NT2/D1 (cell line): ENCODE measurements at regions not wholly inside any gene's neighbourhood (a gene's known extent, or its start where the extent isn't known, plus 50 kb on each side); places are given as distances from the start of the nearest gene placed in this dataset.

Experiments used
- DNase-seq: peaks from one replicate; pipeline ENCODE4 v3.0.0-alpha.2; 2011; ENCODE audit warnings: low read depth, low spot score
- H3K27me3 ChIP-seq: 2 replicates; pipeline ENCODE4 v1.6.0; 2011; ENCODE audit warnings: mild to moderate bottlenecking; ENCODE audit not compliant: insufficient read length, insufficient read depth
- H3K36me3 ChIP-seq: 2 replicates; pipeline ENCODE4 v1.6.1; 2011; ENCODE audit warnings: mild to moderate bottlenecking, low read length, mixed read lengths; ENCODE audit not compliant: insufficient read depth, insufficient read length
- H3K4me1 ChIP-seq: 2 replicates; pipeline ENCODE4 v1.5.1; 2011; ENCODE audit not compliant: insufficient read depth, insufficient read length
- H3K4me3 ChIP-seq: 2 replicates; pipeline ENCODE4 v1.5.1; 2011; ENCODE audit warnings: low read depth; ENCODE audit not compliant: insufficient read length
- H3K9ac ChIP-seq: 2 replicates; pipeline ENCODE4 v1.6.0; 2011; ENCODE audit warnings: low read depth; ENCODE audit not compliant: insufficient read length
- H3K9me3 ChIP-seq: 2 replicates; pipeline ENCODE4 v1.5.1; 2011; ENCODE audit warnings: mild to moderate bottlenecking, low read length; ENCODE audit not compliant: insufficient read depth
- SUZ12 ChIP-seq: IDR thresholded peaks from 2 replicates; pipeline ENCODE4 v1.6.1; 2011; ENCODE audit not compliant: insufficient read length, insufficient read depth; ENCODE audit errors: extremely low read depth
- YY1 ChIP-seq: IDR thresholded peaks from 2 replicates; pipeline ENCODE4 v1.6.1; 2011; ENCODE audit not compliant: insufficient read length, insufficient read depth
- ZNF274 ChIP-seq: IDR thresholded peaks from 2 replicates; pipeline ENCODE4 v1.6.1; 2011; ENCODE audit warnings: mild to moderate bottlenecking, low read depth, low read length

DNA sequence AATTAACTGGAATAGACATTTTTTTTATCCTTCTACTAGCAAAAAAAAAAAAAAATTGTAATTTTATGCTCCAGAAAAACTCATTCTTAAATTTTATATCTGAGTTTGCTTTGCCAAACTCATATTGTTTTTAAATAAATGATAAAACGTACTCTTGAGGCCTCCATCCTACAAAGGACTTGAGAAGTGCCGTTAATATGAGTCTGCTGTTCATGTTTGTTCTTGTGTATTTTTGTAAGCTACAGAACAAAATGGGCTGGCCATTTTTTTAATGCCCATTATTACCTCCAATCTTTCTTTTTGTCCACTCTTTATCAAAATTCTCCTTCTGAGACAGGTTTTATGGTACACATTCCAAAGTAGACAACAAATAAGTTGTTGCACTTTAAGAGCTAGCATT, 643.5 kb upstream of the SOX9 start:
- no peak overlapping the region for H3K9ac ChIP-seq
- H3K4me1 ChIP-seq, result no peaks in the 10 kb centered on the region
- no peaks in the 10 kb centered on the region for H3K27me3 ChIP-seq
- H3K9me3 ChIP-seq, result no peaks in the 10 kb centered on the region
- DNase-seq, result no peak
- no peaks in the 10 kb centered on the region for H3K36me3 ChIP-seq
- no peak overlapping the region for H3K4me3 ChIP-seq
- TF ChIP-seq YY1, result no peak
- no peak for TF ChIP-seq ZNF274
- no peak for TF ChIP-seq SUZ12

DNA sequence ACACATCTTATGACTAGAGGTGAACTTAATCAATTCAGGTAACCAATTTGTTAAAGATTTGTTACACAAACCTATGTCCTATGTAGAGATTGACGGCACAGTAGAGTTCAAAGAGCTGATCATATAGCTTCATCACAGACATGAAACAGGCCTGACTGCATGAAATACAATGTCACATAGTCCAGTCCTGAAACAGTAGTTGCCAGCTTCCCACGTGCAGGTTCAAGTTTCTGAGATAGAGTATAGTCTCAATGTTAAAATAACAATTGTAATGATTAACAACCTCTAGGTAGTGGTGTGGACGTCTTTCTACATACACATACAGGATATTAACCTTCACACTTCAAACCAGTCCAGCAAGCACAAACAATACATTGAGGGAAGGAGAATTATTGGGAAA, 640.7 kb upstream of the SOX9 start:
- Histone ChIP-seq H3K4me3 (no peak overlapping the region), H3K36me3 (no peaks in the 10 kb centered on the region), H3K9ac (no peak overlapping the region), H3K9me3 (no peaks in the 10 kb centered on the region), H3K4me1 (no peaks in the 10 kb centered on the region), H3K27me3 (no peaks in the 10 kb centered on the region)
- no peak for DNase-seq
- TF ChIP-seq ZNF274, result no peak
- TF ChIP-seq YY1, result no peak
- no peak for TF ChIP-seq SUZ12

DNA sequence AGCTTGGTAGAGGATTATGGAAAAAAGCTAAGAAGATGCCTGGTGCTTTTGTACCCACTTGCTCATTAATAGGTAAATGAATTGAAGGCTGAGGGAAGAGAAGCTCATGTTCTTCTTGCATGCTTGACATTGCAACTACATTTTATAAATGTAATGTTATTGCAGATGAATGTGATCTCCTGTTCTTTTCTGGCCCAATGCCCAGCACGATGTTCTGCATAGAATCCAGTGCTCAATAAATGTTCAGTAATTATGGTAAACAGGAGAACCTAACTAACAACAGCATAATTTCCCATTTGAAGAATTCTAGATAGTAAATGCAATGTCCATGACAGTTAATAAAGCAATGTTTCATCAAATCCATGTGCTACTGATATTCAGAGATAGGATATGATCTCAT, 638.2 kb upstream of the SOX9 start:
- DNase-seq, result no peak
- H3K4me1 ChIP-seq, result no peaks in the 10 kb centered on the region
- no peaks in the 10 kb centered on the region for H3K27me3 ChIP-seq
- H3K9me3 ChIP-seq, result no peaks in the 10 kb centered on the region
- H3K9ac ChIP-seq, result no peak overlapping the region
- TF ChIP-seq SUZ12 (no peak), YY1 (no peak), ZNF274 (no peak)
- H3K4me3 ChIP-seq, result no peak overlapping the region
- no peaks in the 10 kb centered on the region for H3K36me3 ChIP-seq

DNA sequence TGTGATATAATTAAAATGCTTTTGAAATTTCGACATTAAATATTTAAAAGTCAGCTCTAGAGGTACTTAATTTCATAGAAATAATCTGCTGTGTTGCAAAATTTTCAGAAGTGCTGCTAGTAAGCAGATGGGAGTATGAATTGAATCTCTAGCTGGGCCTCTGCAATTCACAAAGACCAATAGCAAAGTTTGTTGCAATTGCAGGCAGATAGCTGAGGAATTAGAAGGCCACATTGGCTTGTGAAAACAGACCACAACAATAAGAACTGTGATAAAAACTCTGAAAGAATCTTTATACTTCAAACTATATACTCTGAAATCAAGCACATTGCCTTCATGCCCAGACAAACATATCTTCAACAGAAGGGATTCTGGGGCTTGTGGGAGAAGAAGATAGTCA, 636.3 kb upstream of the SOX9 start:
- no peak overlapping the region for H3K4me3 ChIP-seq
- no peaks in the 10 kb centered on the region for H3K4me1 ChIP-seq
- H3K9ac ChIP-seq, result no peak overlapping the region
- TF ChIP-seq ZNF274 (no peak), SUZ12 (no peak), YY1 (no peak)
- DNase-seq, result no peak
- no peaks in the 10 kb centered on the region for H3K9me3 ChIP-seq
- H3K27me3 ChIP-seq, result no peaks in the 10 kb centered on the region
- no peaks in the 10 kb centered on the region for H3K36me3 ChIP-seq

DNA sequence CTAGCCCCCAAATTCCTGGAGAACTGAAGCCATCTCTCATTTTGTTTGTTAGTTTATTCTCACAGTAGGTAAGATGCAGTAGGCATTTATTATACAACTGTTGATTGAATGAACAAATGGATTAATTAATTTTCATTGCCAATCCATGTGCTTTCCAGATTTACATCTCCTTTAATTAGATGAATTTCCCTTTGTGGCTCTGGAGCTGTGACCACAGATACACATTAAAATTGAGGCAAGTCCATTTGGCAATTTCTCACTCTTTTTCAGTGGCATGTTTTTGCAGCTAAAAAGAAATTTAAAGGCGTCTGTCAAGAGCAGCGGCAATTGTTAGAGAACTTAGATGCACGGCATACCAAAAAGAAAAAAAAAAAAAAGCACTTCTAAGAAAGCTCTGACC, 635.4 kb upstream of the SOX9 start:
- Histone ChIP-seq H3K9ac (no peak overlapping the region), H3K9me3 (no peaks in the 10 kb centered on the region), H3K4me3 (no peak overlapping the region), H3K4me1 (no peaks in the 10 kb centered on the region), H3K36me3 (no peaks in the 10 kb centered on the region), H3K27me3 (no peaks in the 10 kb centered on the region)
- TF ChIP-seq ZNF274, result no peak
- no peak for TF ChIP-seq SUZ12
- TF ChIP-seq YY1, result no peak
- DNase-seq, result no peak

DNA sequence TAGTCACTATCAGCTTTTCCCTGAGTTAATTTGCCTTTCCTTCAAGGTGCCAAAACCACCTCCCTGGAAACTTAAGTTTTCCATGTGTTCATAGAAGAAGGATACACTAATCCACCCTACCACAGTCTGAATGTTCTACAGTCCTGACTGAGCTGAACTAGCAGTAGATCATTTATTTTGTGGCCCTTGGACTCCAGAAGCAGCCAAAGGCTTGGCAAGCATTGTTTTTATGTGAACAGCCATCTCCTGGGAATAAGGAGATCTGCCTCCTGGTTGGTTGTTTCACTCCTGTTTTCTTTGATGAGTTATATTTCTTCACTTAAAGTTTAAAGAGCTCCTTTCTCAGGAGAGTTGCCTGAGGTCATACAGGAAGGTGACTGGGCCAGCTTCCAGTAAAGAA, 634.6 kb upstream of the SOX9 start:
- no peak for DNase-seq
- Histone ChIP-seq H3K9me3 (no peaks in the 10 kb centered on the region), H3K4me1 (no peaks in the 10 kb centered on the region), H3K4me3 (no peak overlapping the region), H3K36me3 (no peaks in the 10 kb centered on the region), H3K9ac (no peak overlapping the region), H3K27me3 (no peaks in the 10 kb centered on the region)
- TF ChIP-seq SUZ12, result no peak
- no peak for TF ChIP-seq YY1
- no peak for TF ChIP-seq ZNF274

DNA sequence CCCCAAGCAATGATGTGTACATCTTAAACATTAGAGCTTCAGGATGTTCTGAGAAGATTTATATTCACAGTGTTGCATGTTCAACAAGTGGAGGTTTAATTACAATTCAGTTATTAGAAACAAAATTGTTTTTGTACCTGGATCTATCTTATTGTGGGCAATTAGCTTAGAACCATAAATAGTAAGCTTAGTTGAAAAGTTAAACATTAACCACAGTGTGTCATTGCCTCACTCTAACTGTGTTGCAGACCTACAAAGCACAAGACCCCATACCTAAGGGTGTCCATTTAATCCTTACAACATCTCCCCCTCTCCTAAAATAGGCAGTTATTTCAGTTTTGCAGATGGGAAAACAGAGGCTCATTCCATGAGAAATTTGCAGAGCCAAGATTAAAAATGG, 632.0 kb upstream of the SOX9 start:
- Histone ChIP-seq H3K27me3 (no peaks in the 10 kb centered on the region), H3K4me3 (no peak overlapping the region), H3K4me1 (no peaks in the 10 kb centered on the region), H3K36me3 (no peaks in the 10 kb centered on the region), H3K9me3 (no peaks in the 10 kb centered on the region), H3K9ac (no peak overlapping the region)
- TF ChIP-seq ZNF274, result no peak
- no peak for TF ChIP-seq SUZ12
- no peak for TF ChIP-seq YY1
- no peak for DNase-seq
